ENCODE measurements at regions not wholly inside any gene's neighbourhood (a gene's known extent, or its start where the extent isn't known, plus 50 kb on each side); places are given as distances from the start of the nearest gene placed in this dataset.
"Not testable (repeated sequence)": the region's sequence is repeated elsewhere in the genome, so short reads cannot be mapped to it uniquely, and the experiment has no call there.

GRCh38 chr9:32010322-32010721, 374.1 kb upstream of the ACO1 start:
- no peak for DNase-seq

GRCh38 chr9:32011049-32011448, 373.4 kb upstream of the ACO1 start:
- no peak for DNase-seq

- no peak for DNase-seq
These were observed 368.6 kb upstream of the ACO1 start for GRCh38 chr9:32015795-32016194.

- no peak for DNase-seq
These were observed 338.9 kb upstream of the ACO1 start for GRCh38 chr9:32045513-32045912.

GRCh38 chr9:32067261-32067660, 317.2 kb upstream of the ACO1 start:
- no peak for DNase-seq

GRCh38 chr9:32069169-32069813, 315.2 kb upstream of the ACO1 start:
- DNase-seq, result no peak

GRCh38 chr9:32069969-32070368, 314.5 kb upstream of the ACO1 start:
- no peak for DNase-seq

GRCh38 chr9:32072570-32072969, 311.9 kb upstream of the ACO1 start:
- no peak for DNase-seq

GRCh38 chr9:32092031-32092430, 292.4 kb upstream of the ACO1 start:
- DNase-seq, result no peak

GRCh38 chr9:32117291-32117690, 267.2 kb upstream of the ACO1 start:
- DNase-seq, result no peak

GRCh38 chr9:32128546-32128945, 255.9 kb upstream of the ACO1 start:
- DNase-seq, result no peak

GRCh38 chr9:32130709-32131108, 253.7 kb upstream of the ACO1 start:
- not testable (repeated sequence) for DNase-seq

GRCh38 chr9:32136700-32137339, 247.6 kb upstream of the ACO1 start:
- no peak for DNase-seq

GRCh38 chr9:32142074-32142473, 242.4 kb upstream of the ACO1 start:
- DNase-seq, result no peak

GRCh38 chr9:32148553-32148952, 235.9 kb upstream of the ACO1 start:
- not testable (repeated sequence) for DNase-seq

GRCh38 chr9:32161209-32161608, 223.2 kb upstream of the ACO1 start:
- DNase-seq, result no peak

GRCh38 chr9:32161720-32162119, 222.7 kb upstream of the ACO1 start:
- DNase-seq, result no peak

- DNase-seq, result not testable (repeated sequence)
These were observed 218.1 kb upstream of the ACO1 start for GRCh38 chr9:32166316-32166715.

GRCh38 chr9:32171339-32171738, 213.1 kb upstream of the ACO1 start:
- no peak for DNase-seq

GRCh38 chr9:32172256-32172655, 212.2 kb upstream of the ACO1 start:
- DNase-seq, result no peak

GRCh38 chr9:32177396-32177795, 207.0 kb upstream of the ACO1 start:
- DNase-seq, result no peak

- no peak for DNase-seq
These were observed 203.8 kb upstream of the ACO1 start for GRCh38 chr9:32180597-32180996.

GRCh38 chr9:32200241-32200640, 184.2 kb upstream of the ACO1 start:
- no peak for DNase-seq

- no peak for DNase-seq
These were observed 183.5 kb upstream of the ACO1 start for GRCh38 chr9:32200896-32201295.

GRCh38 chr9:32209164-32209563, 175.3 kb upstream of the ACO1 start:
- DNase-seq, result not testable (repeated sequence)

Measured in 8988T (cell line).